Activated CD8-positive, alpha-beta T cell treated with anti-CD3 and anti-CD28 coated beads for 36 hours (primary cell): ENCODE measurements at regions not wholly inside any gene's neighbourhood (a gene's known extent, or its start where the extent isn't known, plus 50 kb on each side); places are given as distances from the start of the nearest gene placed in this dataset.

Source experiments
- ATAC-seq: fragments of 200-7000 bp; cut with Tn5 transposase; one replicate; pipeline ENCODE4 v1.10.0; 2021; ENCODE audit warnings: mild to moderate bottlenecking, moderate library complexity
- CTCF ChIA-PET: fragments of 350-600 bp; sonication (Branson Sonifier 250); formaldehyde crosslinking; loops from one replicate; lab custom pipeline; 2021; ENCODE audit warnings: antibody characterized with exemption; lab: Charles Lee
- POLR2A ChIA-PET: fragments of 350-600 bp; sonication (Branson Sonifier 250); formaldehyde crosslinking; loops from one replicate; lab custom pipeline; 2021; ENCODE audit warnings: antibody characterized with exemption; lab: Charles Lee
- DNase-seq: peaks from one replicate; pipeline ENCODE4 v3.0.0-alpha.2; 2020
- H3K27ac Mint-ChIP-seq: one replicate; pipeline ENCODE4 v1.8.0; 2021; ENCODE audit warnings: mild to moderate bottlenecking, mixed read lengths
- H3K27me3 Mint-ChIP-seq: one replicate; pipeline ENCODE4 v1.8.0; 2021; ENCODE audit warnings: mixed read lengths
- H3K36me3 Mint-ChIP-seq: one replicate; pipeline ENCODE4 v1.8.0; 2021; ENCODE audit warnings: low read depth, mixed read lengths
- H3K4me1 Mint-ChIP-seq: one replicate; pipeline ENCODE4 v1.8.0; 2021; ENCODE audit warnings: low read depth, mixed read lengths
- H3K4me3 Mint-ChIP-seq: one replicate; pipeline ENCODE4 v1.8.0; 2021; ENCODE audit warnings: mild to moderate bottlenecking, moderate library complexity, mixed read lengths
- H3K9me3 Mint-ChIP-seq: one replicate; pipeline ENCODE4 v1.8.0; 2021; ENCODE audit warnings: mixed read lengths
- intact Hi-C: fragments of 100-400 bp; cut with micrococcal nuclease; formaldehyde crosslinking; loops from one replicate; pipeline ENCODE4 v1.10.0; 2022
- TF ChIP-seq, protein P1 (sequence below): fragments of 200-600 bp; IDR thresholded peaks from one replicate; pipeline ENCODE4 v1.8.0; 2022; ENCODE audit warnings: antibody characterized with exemption, mild to moderate bottlenecking

DNA sequence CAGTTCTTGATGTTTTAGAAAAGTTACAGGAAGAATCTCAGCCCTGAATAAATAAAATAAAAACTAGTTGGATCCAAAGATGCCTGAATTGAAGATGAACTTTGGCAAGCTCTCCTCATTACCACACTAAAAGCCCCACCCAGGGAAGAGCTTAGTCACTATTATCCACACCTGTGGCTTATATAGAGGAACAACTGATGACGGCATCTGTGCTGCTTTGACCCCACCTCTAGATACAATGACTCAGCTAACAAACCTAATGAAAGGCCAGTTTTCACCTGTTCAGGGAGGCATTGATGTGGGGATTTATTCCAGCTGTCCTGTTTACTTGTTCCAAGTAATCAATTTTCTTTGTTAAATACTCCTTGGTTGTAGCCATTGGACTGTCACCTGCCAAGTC, 604.7 kb upstream of the EPHA6 start:
- Mint-ChIP-seq H3K27ac (no peak overlapping the region), H3K9me3 (peaks cover 18% of the 10 kb centered on the region), H3K4me1 (no peaks in the 10 kb centered on the region), H3K36me3 (no peaks in the 10 kb centered on the region), H3K27me3 (no peaks in the 10 kb centered on the region), H3K4me3 (no peak overlapping the region)
- TF ChIP-seq, protein P1, sequence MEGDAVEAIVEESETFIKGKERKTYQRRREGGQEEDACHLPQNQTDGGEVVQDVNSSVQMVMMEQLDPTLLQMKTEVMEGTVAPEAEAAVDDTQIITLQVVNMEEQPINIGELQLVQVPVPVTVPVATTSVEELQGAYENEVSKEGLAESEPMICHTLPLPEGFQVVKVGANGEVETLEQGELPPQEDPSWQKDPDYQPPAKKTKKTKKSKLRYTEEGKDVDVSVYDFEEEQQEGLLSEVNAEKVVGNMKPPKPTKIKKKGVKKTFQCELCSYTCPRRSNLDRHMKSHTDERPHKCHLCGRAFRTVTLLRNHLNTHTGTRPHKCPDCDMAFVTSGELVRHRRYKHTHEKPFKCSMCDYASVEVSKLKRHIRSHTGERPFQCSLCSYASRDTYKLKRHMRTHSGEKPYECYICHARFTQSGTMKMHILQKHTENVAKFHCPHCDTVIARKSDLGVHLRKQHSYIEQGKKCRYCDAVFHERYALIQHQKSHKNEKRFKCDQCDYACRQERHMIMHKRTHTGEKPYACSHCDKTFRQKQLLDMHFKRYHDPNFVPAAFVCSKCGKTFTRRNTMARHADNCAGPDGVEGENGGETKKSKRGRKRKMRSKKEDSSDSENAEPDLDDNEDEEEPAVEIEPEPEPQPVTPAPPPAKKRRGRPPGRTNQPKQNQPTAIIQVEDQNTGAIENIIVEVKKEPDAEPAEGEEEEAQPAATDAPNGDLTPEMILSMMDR: no peak
- ChIA-PET CTCF (no interaction called here), POLR2A (no interaction called here)
- intact Hi-C loops: no loop called here
- DNase-seq: no peak
- ATAC-seq: no peak

DNA sequence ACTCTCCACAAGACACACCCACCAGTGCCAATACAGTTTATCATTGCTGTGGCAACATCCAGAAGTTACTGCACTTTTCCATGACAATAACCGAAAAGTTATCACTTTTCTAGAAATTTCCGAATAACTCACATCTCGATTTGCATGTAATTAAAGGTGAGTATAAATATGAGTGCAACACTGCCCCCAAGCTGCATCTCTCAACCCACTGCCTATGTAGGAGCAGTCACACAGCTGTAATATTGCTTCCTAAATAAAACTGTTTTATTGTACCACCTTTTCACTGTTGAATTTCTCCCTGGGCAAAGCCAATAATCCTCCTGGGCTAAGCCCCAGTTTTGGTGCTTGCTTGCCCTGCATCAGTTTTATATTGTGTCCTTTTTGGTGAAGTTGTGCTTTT, 601.0 kb upstream of the EPHA6 start:
- POLR2A ChIA-PET: no interaction called here

DNA sequence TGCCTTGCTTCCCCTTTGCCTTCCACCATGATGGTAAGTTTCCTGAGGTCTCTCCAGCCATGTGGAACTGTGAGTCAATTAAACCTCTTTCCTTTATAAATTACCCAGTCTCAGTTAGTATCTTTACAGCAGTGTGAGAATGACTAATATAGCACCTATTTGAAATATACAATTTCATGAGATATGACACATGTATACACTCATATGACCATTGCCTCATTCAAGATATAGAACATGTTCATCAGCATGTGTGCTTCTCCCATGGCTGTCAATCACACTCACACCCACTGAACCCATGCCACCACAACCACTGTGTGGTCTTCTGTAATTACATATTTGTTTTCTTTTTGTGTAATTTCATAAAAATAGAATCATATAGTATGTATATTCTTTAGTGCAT, 599.5 kb upstream of the EPHA6 start:
- H3K4me3 Mint-ChIP-seq: no peak overlapping the region
- H3K27ac Mint-ChIP-seq: no peak overlapping the region
- TF ChIP-seq, protein P1: no peak
- no peaks in the 10 kb centered on the region for H3K36me3 Mint-ChIP-seq
- CTCF ChIA-PET: no interaction called here
- POLR2A ChIA-PET: no interaction called here
- DNase-seq (no peak), ATAC-seq (no peak)
- no peaks in the 10 kb centered on the region for H3K4me1 Mint-ChIP-seq
- no peaks in the 10 kb centered on the region for H3K27me3 Mint-ChIP-seq
- peaks cover 18% of the 10 kb centered on the region for H3K9me3 Mint-ChIP-seq
- intact Hi-C loops: no loop called here

More for the DNA sequence above, 601.0 kb upstream of the EPHA6 start:
- H3K27me3 Mint-ChIP-seq: no peaks in the 10 kb centered on the region
- TF ChIP-seq, protein P1: no peak
- no peaks in the 10 kb centered on the region for H3K36me3 Mint-ChIP-seq
- DNase-seq (no peak), ATAC-seq (no peak)
- intact Hi-C loops: no loop called here
- H3K27ac Mint-ChIP-seq: no peak overlapping the region
- CTCF ChIA-PET: no interaction called here
- no peak overlapping the region for H3K4me3 Mint-ChIP-seq
- no peaks in the 10 kb centered on the region for H3K4me1 Mint-ChIP-seq
- peaks cover 20% of the 10 kb centered on the region for H3K9me3 Mint-ChIP-seq

DNA sequence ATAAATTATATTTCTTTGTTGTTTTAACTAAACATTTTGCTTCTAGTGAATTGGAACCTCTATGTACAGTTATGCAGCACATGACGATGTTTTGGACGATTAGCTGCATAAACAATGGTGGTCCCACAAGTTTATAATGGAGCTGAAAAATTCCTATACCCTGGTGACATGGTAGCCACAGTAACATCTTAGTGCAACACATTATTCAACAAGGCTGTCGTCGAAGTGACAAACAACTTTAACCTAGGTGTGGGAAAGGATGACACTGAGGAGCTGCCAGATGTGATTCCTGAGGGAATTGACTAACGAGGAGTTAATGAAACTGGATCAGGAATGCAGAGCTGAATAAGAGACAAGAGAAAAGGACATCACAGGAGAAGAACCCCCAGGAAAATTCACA, 588.9 kb upstream of the EPHA6 start:
- Mint-ChIP-seq H3K4me3 (no peak overlapping the region), H3K27ac (no peak overlapping the region), H3K36me3 (no peaks in the 10 kb centered on the region), H3K27me3 (no peaks in the 10 kb centered on the region), H3K9me3 (peaks cover 4% of the 10 kb centered on the region), H3K4me1 (no peaks in the 10 kb centered on the region)
- ATAC-seq (no peak), DNase-seq (no peak)
- ChIA-PET POLR2A (no interaction called here), CTCF (no interaction called here)
- intact Hi-C loops: no loop called here
- TF ChIP-seq, protein P1: no peak

DNA sequence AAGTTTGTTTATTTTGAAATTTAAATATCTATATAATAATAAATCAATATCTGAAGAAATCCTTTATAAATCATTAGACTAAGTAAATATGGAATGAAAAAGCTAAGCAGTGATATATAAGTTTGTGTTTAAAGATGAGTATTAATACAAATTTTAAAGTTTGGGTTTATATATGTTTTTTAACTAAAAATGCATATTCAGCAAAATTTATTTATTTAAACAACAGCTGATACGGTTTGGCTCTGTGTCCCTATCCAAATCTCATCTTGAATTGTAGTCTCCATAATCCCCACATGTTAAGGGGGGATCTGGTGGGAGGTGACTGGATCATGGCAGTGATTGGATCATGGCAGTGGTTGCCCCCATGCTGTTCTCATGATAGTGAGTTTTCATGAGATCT, 580.7 kb upstream of the EPHA6 start:
- Mint-ChIP-seq H3K36me3 (no peaks in the 10 kb centered on the region), H3K4me3 (no peak overlapping the region), H3K4me1 (no peaks in the 10 kb centered on the region), H3K27me3 (no peaks in the 10 kb centered on the region), H3K27ac (no peak overlapping the region), H3K9me3 (peaks cover 2% of the 10 kb centered on the region)
- TF ChIP-seq, protein P1: no peak
- no peak for ATAC-seq
- CTCF ChIA-PET: no interaction called here
- POLR2A ChIA-PET: no interaction called here
- intact Hi-C loops: no loop called here
- DNase-seq: no peak
